Epithelial cell of prostate (primary cell): ENCODE measurements at regions not wholly inside any gene's neighbourhood (a gene's known extent, or its start where the extent isn't known, plus 50 kb on each side); places are given as distances from the start of the nearest gene placed in this dataset.
"Not testable (repeated sequence)": the region's sequence is repeated elsewhere in the genome, so short reads cannot be mapped to it uniquely, and the experiment has no call there.

Experiments
- DNase-seq: peaks from one replicate; pipeline ENCODE4 v3.0.0-alpha.2; 2011; ENCODE audit warnings: low read depth, low spot score
- H3K27ac ChIP-seq: fragments of 450-650 bp; 2 replicates; pipeline ENCODE4 v1.5.1; 2017; ENCODE audit warnings: mild to moderate bottlenecking

DNA sequence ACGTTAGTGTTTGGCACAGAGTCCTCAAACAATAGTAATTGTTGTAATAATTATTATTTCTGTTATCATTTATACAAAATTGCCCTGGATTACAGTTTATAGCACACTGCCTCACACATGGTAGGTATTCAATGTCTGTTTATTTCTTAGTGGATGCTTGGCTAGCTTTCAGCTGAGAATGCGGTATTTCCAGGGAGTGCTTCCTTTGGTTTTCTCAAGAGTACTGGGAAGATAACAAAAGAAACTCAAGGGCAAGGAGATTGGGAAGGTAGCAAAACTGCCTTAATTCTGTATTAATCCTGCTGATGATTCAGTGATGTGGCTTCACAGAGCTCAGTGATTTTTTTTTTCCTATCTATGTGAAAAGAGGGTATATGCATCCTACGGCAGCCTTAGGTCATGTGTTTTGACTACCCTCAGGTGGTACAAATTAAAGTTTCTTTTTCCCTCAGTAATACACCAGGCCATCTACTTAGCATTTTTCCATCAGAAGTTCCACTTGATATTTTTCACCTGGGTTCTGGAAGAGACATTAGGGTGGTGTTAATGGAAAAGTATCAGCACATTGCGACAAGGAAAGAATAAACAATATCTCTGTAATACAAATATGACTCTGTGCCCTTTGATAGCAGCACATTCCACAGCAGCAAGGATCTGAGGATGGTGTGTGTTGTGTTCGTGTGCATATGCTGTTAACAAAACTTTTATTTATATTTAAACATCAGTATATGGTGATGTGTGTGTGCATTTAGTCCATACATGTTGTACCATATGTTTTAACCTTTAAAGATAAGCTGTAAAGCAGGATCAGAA lies 124.3 kb upstream of the RASGEF1B start:
- DNase-seq, result no peak
- no peak overlapping the region for H3K27ac ChIP-seq

DNA sequence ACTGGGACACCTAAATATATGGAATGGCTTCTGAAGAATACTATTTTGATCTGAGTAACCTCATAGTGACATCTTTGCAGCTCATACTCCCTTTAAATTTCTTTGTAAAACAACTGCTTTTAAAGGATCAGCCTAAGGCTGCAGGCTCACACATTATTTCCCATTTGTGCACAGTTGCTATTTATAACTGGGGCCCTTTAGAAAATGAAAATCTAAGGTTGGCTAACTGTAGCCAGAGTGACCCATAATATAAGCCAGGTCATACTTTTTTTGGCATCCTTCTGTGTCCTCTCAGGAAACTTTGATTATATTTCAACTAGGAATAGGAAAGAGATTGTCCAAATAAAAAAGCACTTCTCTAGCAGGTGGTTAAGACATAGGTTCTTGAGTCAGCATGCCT lies 123.6 kb upstream of the RASGEF1B start:
- DNase-seq, result no peak
- H3K27ac ChIP-seq, result no peak overlapping the region

DNA sequence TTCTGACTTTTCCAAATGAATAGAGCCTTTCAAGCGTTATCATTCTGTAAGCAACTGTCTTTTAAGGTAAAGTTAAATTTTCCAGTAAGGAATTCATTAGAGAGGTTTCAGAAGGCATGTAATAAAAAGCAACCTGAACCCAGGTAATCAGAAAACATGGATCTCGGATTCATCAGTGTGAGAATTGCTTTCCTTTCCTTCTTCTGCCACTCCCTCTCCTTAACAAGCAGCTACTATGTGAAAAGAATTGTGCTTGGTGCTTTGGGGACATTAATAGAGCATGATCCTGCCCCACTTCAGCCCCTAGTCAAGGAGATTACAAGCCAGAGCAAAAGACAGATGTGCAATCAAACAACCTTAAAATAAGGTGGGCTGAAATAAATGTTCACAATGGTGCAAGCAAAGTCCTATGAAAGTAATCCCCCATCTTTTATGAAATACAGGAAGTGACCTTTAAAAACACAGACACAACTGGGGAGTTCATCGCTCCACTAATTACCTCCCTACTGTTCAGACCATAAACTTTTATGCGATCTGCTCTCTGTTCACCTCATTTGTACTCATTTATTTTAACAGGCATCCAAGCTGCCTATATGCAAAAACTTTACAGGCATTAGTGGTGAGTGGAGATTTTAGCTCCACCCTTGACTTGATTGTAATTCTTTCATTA lies 122.9 kb upstream of the RASGEF1B start:
- H3K27ac ChIP-seq, result no peak overlapping the region
- DNase-seq, result no peak

DNA sequence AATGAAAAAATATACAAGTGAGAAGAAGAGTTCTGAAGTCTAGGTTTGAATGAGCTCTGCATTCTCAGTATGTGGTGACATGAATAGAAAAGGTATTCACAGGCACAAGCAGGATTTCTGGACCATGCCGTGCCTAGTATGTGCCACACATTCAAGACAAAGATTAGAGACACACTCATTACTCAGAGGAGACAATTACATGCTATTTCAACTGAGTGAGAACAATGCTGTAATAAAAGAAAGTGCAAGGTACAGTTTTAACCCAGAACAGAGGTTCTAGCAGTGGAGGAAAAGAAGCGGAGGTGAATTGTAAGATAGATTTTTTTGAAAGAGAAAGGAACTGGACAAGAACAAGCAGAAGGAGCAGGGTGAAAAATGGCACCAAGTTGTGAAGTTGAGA lies 121.0 kb upstream of the RASGEF1B start:
- no peak overlapping the region for H3K27ac ChIP-seq
- no peak for DNase-seq

DNA sequence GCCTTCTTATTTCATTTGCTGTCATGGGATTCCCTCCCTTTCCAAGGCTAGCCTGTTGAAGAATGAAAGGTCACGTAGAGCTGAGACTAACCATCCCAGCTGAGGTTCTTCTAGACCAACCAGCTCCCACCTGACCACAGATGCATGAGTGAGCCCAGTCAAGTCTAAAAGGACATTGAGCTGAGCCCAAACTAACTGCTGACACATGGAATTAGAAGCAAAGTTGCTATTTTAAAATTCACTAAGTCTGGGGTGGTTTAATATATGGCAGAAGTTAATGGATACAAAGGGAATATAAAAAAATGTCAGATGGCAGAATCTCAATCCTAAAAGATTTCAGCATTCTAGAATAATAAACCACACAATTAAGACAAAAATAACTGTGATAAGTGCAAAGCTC lies 118.9 kb upstream of the RASGEF1B start:
- no peak overlapping the region for H3K27ac ChIP-seq

GRCh38 chr4:81589262-81589661 lies 117.6 kb upstream of the RASGEF1B start:
- H3K27ac ChIP-seq, result no peak overlapping the region
- no peak for DNase-seq

More for the DNA sequence above, 118.9 kb upstream of the RASGEF1B start:
- no peak for DNase-seq

DNA sequence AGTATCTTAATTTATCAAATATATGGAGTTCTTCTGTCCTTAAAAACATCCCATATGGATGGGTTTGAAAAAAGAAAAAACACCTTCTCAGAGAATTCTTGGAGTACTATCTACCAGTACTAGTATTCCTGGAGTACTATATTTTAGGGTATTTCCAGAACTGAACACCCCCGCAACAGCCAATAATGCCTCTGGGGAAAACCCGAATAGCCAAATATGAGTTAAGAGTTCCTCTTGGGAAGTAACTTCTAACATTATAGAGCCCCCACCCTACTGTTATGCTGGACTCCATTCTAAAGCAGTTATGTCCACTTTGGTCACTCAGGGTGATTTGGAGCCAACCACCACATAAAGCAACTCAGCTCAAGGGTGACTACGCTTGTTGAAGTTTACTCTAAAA lies 115.0 kb upstream of the RASGEF1B start:
- no peak overlapping the region for H3K27ac ChIP-seq
- no peak for DNase-seq

DNA sequence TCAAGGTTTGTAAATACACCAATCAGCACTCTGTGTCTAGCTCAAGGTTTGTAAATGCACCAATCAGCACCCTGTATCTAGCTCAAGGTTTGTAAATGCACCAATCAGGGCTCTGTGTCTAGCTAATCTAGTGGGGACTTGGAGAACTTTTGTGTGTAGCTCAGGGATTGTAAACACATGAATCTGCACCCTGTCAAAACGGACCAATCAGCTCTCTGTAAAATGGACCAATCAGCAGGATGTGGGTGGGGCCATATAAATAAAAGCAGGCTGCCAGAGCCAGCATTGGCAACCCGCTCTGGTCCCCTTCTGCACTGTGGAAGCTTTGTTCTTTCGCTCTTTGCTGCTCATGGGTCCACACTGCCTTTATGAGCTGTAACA lies 109.3 kb upstream of the RASGEF1B start:
- DNase-seq, H3K27ac ChIP-seq: not testable (repeated sequence)

- no peak overlapping the region for H3K27ac ChIP-seq
- no peak for DNase-seq
Observed at GRCh38 chr4:81580346-81580993, 108.8 kb upstream of the RASGEF1B start.

DNA sequence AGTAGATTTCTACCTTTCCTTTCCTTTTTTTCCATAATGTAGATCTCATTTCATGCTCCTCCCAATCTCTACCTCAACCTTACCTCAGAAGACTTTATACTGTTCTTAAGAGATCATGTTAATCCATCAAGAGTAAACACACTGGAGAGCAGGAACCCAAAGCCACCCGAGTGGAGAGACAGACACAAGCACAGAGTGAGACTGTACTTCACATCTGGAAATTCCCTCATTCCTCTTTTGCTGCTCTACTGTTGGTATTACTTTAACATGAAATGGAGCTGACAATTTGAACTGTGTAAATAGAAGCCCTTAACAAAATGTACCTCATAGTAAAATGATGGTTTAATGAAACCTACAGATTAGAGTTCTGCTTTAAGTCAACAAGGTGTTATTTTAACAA lies 105.7 kb upstream of the RASGEF1B start:
- H3K27ac ChIP-seq, result no peak overlapping the region
- no peak for DNase-seq

GRCh38 chr4:81574991-81575390 lies 103.3 kb upstream of the RASGEF1B start:
- DNase-seq, result no peak
- H3K27ac ChIP-seq, result no peak overlapping the region

- DNase-seq, result no peak
- no peak overlapping the region for H3K27ac ChIP-seq
Observed at GRCh38 chr4:81573840-81574239, 102.1 kb upstream of the RASGEF1B start.

DNA sequence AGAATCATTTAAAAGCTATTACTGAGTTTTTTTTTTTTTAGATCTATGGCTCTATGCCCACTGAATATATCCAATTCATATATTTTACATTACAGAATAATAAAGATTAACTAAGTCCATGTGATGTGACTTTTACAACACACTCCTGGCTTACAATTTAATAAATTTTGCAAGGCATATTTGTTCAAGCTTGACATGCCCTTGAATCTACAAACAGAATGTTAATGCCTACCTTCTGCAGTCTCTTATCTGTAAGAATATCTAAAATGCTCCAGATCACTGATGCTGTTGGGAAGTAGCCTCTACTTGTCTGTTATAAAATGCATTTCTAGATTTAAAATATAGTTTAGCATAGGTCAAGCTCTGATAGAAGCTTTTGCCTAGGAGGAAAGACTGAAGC lies 100.7 kb upstream of the RASGEF1B start:
- H3K27ac ChIP-seq, result no peak overlapping the region
- DNase-seq, result no peak

GRCh38 chr4:81571105-81571504 lies 99.4 kb upstream of the RASGEF1B start:
- DNase-seq, result no peak
- no peak overlapping the region for H3K27ac ChIP-seq

DNA sequence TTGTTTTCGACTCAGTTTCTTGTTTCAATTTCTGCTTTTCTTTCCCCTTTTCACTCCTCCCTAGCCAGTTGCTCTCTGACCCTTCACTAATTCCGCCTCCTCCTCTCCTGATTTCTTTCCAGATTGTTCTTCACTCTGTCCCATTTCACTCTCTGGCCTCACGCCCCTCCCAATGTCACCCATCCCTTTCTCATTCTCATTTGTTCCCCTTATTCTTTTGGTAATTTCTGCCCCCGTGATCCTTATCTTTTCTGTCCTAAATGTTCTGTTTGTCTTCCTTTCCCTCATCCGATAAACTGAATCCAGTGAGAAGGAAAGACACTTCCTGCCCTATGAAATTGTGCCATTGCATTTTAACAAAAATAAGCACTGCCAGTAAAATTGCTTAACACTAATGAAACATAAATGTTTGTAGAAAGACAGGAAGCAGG lies 94.5 kb upstream of the RASGEF1B start:
- no peak overlapping the region for H3K27ac ChIP-seq
- DNase-seq, result no peak

DNA sequence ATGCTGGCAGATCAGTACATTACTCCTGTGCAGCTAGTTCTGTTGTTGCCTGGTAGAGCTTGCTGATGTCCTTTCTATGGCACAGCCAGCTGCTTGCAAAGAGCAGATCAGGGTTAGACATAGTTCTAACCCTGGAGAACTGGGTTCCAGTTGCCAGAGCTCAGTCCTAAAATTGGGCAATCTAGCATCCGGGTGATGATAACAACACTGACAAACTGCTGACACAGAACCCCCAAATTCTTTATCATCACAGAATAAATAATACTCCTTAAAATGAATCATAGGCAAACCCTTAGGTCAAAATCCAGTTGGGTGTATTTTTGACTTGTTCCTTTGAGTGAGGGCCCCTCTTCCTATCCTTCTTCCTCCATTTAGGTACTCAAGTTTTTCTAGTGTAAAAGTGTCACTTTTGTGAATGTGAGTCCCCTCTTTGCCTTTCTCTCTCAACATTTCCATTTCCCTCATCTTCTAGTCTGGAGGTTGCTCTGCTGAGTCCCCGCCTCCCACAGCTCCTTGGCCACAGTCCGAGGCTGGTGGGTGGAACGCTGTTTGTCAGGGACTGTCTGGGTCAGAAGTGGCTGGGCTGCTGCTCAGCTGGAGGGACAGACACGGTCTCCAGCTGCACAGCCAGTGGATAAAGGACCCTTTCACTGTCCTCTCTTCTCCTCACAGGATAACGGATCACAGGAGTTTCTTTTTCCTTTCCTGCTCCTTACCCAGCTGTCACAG lies 93.6 kb upstream of the RASGEF1B start:
- H3K27ac ChIP-seq, result no peak overlapping the region
- no peak for DNase-seq

DNA sequence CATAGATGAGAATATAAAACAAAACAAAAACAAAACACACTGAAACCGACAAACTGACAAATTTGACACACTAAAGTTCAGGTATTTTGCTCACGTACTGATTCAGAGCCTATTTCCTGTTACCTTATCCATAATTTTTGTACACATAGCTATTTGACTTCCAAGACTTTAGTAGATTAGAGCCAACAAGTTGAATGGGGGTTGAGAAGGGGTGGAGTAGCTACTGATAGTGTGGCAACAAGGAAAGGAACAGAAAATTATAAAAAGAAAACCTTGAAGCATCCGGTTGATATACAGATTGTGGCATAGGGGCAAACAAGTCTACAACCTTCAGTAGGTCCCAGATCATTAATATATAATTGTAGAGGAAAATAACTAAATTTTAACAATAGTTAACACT lies 92.3 kb upstream of the RASGEF1B start:
- no peak overlapping the region for H3K27ac ChIP-seq

DNA sequence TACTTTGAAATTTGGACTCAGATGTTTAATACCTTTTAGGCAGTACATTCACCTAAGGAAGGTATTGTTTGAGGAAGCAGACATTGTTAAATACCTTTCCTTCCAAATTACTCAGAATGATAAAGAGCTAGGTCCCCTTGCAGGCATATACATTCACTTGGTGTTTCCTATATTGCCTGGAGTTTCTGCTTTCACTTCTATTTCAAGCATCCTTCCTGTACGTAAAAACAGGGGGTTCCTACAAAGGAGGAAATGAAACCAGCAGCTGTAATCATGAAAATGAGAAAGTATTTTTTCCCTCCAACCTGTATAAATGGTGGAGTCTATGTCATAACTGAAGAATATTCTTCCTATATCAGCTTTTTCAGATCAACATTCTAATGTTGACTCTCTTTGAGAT lies 90.4 kb upstream of the RASGEF1B start:
- no peak for DNase-seq
- no peak overlapping the region for H3K27ac ChIP-seq

More for the DNA sequence above, 92.3 kb upstream of the RASGEF1B start:
- DNase-seq, result no peak

DNA sequence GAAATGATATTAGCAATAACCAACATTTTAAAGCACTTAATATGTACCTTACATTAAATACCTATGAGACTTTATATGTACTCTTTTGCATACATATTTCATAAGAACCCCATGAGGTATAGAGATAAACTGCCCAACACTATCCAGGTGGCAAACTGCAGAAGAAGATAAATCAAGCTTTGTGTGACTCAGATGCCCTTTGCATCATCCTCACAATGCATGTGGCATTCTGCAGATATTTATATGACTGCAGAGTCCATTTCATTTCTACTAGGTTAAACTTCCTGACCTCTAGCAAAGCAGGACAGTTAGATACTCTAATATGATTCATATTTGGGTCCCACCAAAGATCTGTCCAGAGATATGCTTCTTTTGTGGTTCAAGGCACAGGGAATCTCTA lies 85.6 kb upstream of the RASGEF1B start:
- no peak overlapping the region for H3K27ac ChIP-seq
- DNase-seq, result no peak

- no peak overlapping the region for H3K27ac ChIP-seq
- no peak for DNase-seq
Observed at GRCh38 chr4:81555489-81555888, 83.8 kb upstream of the RASGEF1B start.

GRCh38 chr4:81552086-81552485 lies 80.4 kb upstream of the RASGEF1B start:
- DNase-seq, result no peak

More at GRCh38 chr4:81552086-81552485, 80.4 kb upstream of the RASGEF1B start:
- H3K27ac ChIP-seq, result no peak overlapping the region
